IMR-90 (cell line): ENCODE measurements at regions not wholly inside any gene's neighbourhood (a gene's known extent, or its start where the extent isn't known, plus 50 kb on each side); places are given as distances from the start of the nearest gene placed in this dataset.

Source experiments
- ATAC-seq: fragments of 200-7000 bp; cut with Tn5 transposase; 2 replicates; pipeline ENCODE4 v1.9.1; 2020; ENCODE audit warnings: low read depth, mild to moderate bottlenecking, moderate library complexity
- BruUV-seq: library from RNA; stranded (reverse); fragments of 400-500 nt; replicated peaks from 2 replicates; lab custom pipeline; 2021; lab: Mats Ljungman, UMichigan
- CTCF ChIA-PET: fragments of 300-600 bp; formaldehyde crosslinking; extraction: SDS; loops from one replicate; lab custom pipeline; 2021; ENCODE audit warnings: antibody characterized with exemption; lab: Yijun Ruan, JAX
- POLR2A ChIA-PET: fragments of 300-600 bp; sonication (Branson Sonifier 250); formaldehyde crosslinking; loops from one replicate; lab custom pipeline; 2022; ENCODE audit warnings: antibody characterized with exemption; ENCODE audit not compliant: unreplicated experiment; lab: Charles Lee
- DNase-seq: peaks from one replicate; pipeline ENCODE4 v3.0.0; 2013
- H2AFZ ChIP-seq: replicated peaks from 2 replicates; pipeline ENCODE3; 2013; ENCODE audit warnings: low read length, mild to moderate bottlenecking; ENCODE audit not compliant: poor library complexity
- H2AK5ac ChIP-seq: 2 replicates; pipeline ENCODE4 v1.6.1; 2013; ENCODE audit warnings: low read depth, low read length, inconsistent platforms
- H2AK9ac ChIP-seq: replicated peaks from 2 replicates; pipeline ENCODE3; 2013; ENCODE audit warnings: mild to moderate bottlenecking, low read depth, low read length, moderate library complexity; ENCODE audit not compliant: poor library complexity
- H2BK120ac ChIP-seq: 2 replicates; pipeline ENCODE4 v1.6.1; 2013; ENCODE audit warnings: low read depth, low read length, inconsistent platforms
- H2BK15ac ChIP-seq: 3 replicates; pipeline ENCODE4 v1.6.1; 2013; ENCODE audit warnings: low read depth, low read length, inconsistent platforms
- H2BK20ac ChIP-seq: 2 replicates; pipeline ENCODE4 v1.6.1; 2013; ENCODE audit warnings: low read depth, mild to moderate bottlenecking, inconsistent platforms, low read length, moderate library complexity
- H2BK5ac ChIP-seq: 2 replicates; pipeline ENCODE4 v1.6.1; 2013; ENCODE audit warnings: mild to moderate bottlenecking, low read depth, low read length, inconsistent platforms; ENCODE audit not compliant: poor library complexity, severe bottlenecking
- H3K14ac ChIP-seq: replicated peaks from 2 replicates; pipeline ENCODE4 v1.6.1; 2013; ENCODE audit warnings: low read depth, low read length, inconsistent platforms
- H3K18ac ChIP-seq: 2 replicates; pipeline ENCODE4 v1.6.1; 2013; ENCODE audit warnings: low read depth, low read length, control low read depth
- H3K23ac ChIP-seq: 2 replicates; pipeline ENCODE4 v1.6.1; 2013; ENCODE audit warnings: low read depth, low read length, inconsistent platforms
- H3K27ac ChIP-seq: 2 replicates; pipeline ENCODE4 v1.5.1; 2013; ENCODE audit warnings: mild to moderate bottlenecking, control low read depth, low read length; ENCODE audit not compliant: insufficient read depth
- H3K27me3 ChIP-seq: 2 replicates; pipeline ENCODE4 v1.6.1; 2013; ENCODE audit warnings: low read length; ENCODE audit not compliant: control insufficient read depth, insufficient read depth
- H3K36me3 ChIP-seq: 2 replicates; pipeline ENCODE4 v1.6.1; 2013; ENCODE audit warnings: low read length, mixed read lengths; ENCODE audit not compliant: control insufficient read depth, insufficient read depth
- H3K4ac ChIP-seq: 2 replicates; pipeline ENCODE4 v1.6.1; 2013; ENCODE audit warnings: low read depth, low read length, inconsistent platforms
- H3K4me1 ChIP-seq: 2 replicates; pipeline ENCODE4 v1.6.1; 2013; ENCODE audit warnings: low read length, mixed read lengths; ENCODE audit not compliant: control insufficient read depth, insufficient read depth
- H3K4me2 ChIP-seq: 2 replicates; pipeline ENCODE4 v1.6.1; 2013; ENCODE audit warnings: low read depth, mild to moderate bottlenecking, control low read depth, low read length, moderate library complexity
- H3K4me3 ChIP-seq: 2 replicates; pipeline ENCODE4 v1.5.1; 2013; ENCODE audit warnings: low read depth, mild to moderate bottlenecking, control low read depth, low read length, moderate library complexity; ENCODE audit not compliant: insufficient read depth
- H3K56ac ChIP-seq: 2 replicates; pipeline ENCODE4 v1.6.1; 2013; ENCODE audit warnings: low read length, inconsistent platforms; ENCODE audit not compliant: insufficient read depth; ENCODE audit errors: extremely low read depth
- H3K79me1 ChIP-seq, 2 experiments: 2 replicates each; pipeline ENCODE4 v1.6.1; 2013; ENCODE audit warnings: low read length in 2 of 2, inconsistent platforms in 1 of 2, low read depth in 1 of 2
- H3K9ac ChIP-seq: 2 replicates; pipeline ENCODE4 v1.6.1; 2013; ENCODE audit warnings: low read depth, low read length, control low read depth
- H3K9me1 ChIP-seq: 2 replicates; pipeline ENCODE4 v1.6.1; 2013; ENCODE audit warnings: low read length, inconsistent platforms; ENCODE audit not compliant: insufficient read depth
- H3K9me3 ChIP-seq: 2 replicates; pipeline ENCODE4 v1.6.1; 2013; ENCODE audit warnings: low read length; ENCODE audit not compliant: control insufficient read depth, insufficient read depth
- H4K20me1 ChIP-seq: 2 replicates; pipeline ENCODE4 v1.6.1; 2013; ENCODE audit warnings: low read length, inconsistent platforms; ENCODE audit not compliant: insufficient read depth
- H4K5ac ChIP-seq: 2 replicates; pipeline ENCODE4 v1.6.1; 2013; ENCODE audit warnings: mild to moderate bottlenecking, low read depth, low read length, control low read depth
- H4K8ac ChIP-seq, 2 experiments: 2 replicates each; pipeline ENCODE4 v1.6.1; 2013; ENCODE audit warnings: low read depth in 2 of 2, low read length in 2 of 2, control low read depth in 1 of 2, inconsistent platforms in 1 of 2
- H4K91ac ChIP-seq: 2 replicates; pipeline ENCODE4 v1.6.1; 2013; ENCODE audit warnings: low read depth, low read length, inconsistent platforms; ENCODE audit not compliant: insufficient read depth
- BHLHE40 ChIP-seq: fragments of 150-350 bp; IDR thresholded peaks from 2 replicates; pipeline ENCODE4 v1.6.1; 2016; ENCODE audit warnings: mild to moderate bottlenecking, low read depth, low read length
- CEBPB ChIP-seq: IDR thresholded peaks from 2 replicates; pipeline ENCODE4 v1.6.1; 2012; ENCODE audit warnings: low read depth, low read length, improper control_type of control experiment
- CHD1 ChIP-seq: IDR thresholded peaks from 2 replicates; pipeline ENCODE4 v1.6.1; 2012; ENCODE audit warnings: low read depth, low read length, improper control_type of control experiment
- CTCF ChIP-seq: conservative IDR thresholded peaks from 2 replicates; pipeline ENCODE4 v1.5.1; 2012; ENCODE audit warnings: mild to moderate bottlenecking, low read depth, low read length, improper control_type of control experiment
- ELK1 ChIP-seq: fragments of 150-350 bp; IDR thresholded peaks from 2 replicates; pipeline ENCODE4 v1.6.1; 2016; ENCODE audit warnings: low read depth, mild to moderate bottlenecking, low read length, moderate library complexity, borderline replicate concordance
- FOS ChIP-seq: fragments of 150-350 bp; IDR thresholded peaks from 2 replicates; pipeline ENCODE4 v1.6.1; 2016; ENCODE audit warnings: low read depth, low read length
- MAFK ChIP-seq: IDR thresholded peaks from 2 replicates; pipeline ENCODE4 v1.6.1; 2012; ENCODE audit warnings: low read depth, low read length, improper control_type of control experiment
- MAZ ChIP-seq: IDR thresholded peaks from 2 replicates; pipeline ENCODE4 v1.6.1; 2012; ENCODE audit warnings: low read depth, mild to moderate bottlenecking, low read length, improper control_type of control experiment, moderate library complexity, borderline replicate concordance
- MXI1 ChIP-seq: IDR thresholded peaks from 2 replicates; pipeline ENCODE4 v1.6.1; 2012; ENCODE audit warnings: low read depth, mild to moderate bottlenecking, low read length, moderate library complexity, borderline replicate concordance
- NFE2L2 ChIP-seq: fragments of 150-350 bp; IDR thresholded peaks from 2 replicates; pipeline ENCODE4 v1.6.1; 2016; ENCODE audit warnings: low read depth, mild to moderate bottlenecking, low read length
- RAD21 ChIP-seq: IDR thresholded peaks from 2 replicates; pipeline ENCODE4 v1.6.1; 2012; ENCODE audit warnings: low read length, improper control_type of control experiment
- RCOR1 ChIP-seq: IDR thresholded peaks from 2 replicates; pipeline ENCODE4 v1.6.1; 2012; ENCODE audit warnings: mild to moderate bottlenecking, low read length, improper control_type of control experiment; ENCODE audit not compliant: insufficient replicate concordance
- RFX5 ChIP-seq: IDR thresholded peaks from 2 replicates; pipeline ENCODE4 v1.8.0; 2012; ENCODE audit warnings: low read depth, mild to moderate bottlenecking, low read length, moderate library complexity
- USF2 ChIP-seq: fragments of 150-350 bp; IDR thresholded peaks from 2 replicates; pipeline ENCODE4 v1.6.1; 2017; ENCODE audit warnings: mild to moderate bottlenecking, antibody characterized with exemption, low read length, low read depth
- WGBS, 2 experiments: methylation state at CpG; one replicate each; pipeline versions ENCODE4 v1.1.5 to v1.1.7; 2013; ENCODE audit warnings: missing lambda C conversion rate in 2 of 2; ENCODE audit not compliant: insufficient read length in 1 of 2; ENCODE audit errors: extremely low coverage in 2 of 2; 5-methylcytosine and 5-hydroxymethylcytosine counted together
- dilution Hi-C: fragments of 300-500 bp; cut with HindIII; formaldehyde crosslinking; loops from one replicate; pipeline ENCODE4 v1.14.3; 2018; ENCODE audit warnings: low sequenced_read_pairs; ENCODE audit not compliant: unreplicated experiment
- in situ Hi-C: fragments of 300-500 bp; cut with MboI; formaldehyde crosslinking; loops from 3 replicates; pipeline ENCODE4 v1.14.3; 2019; ENCODE audit warnings: low sequenced_read_pairs, inconsistent platforms, mixed read lengths
- intact Hi-C: fragments of 100-400 bp; cut with micrococcal nuclease; formaldehyde crosslinking; loops from 2 replicates; pipeline ENCODE4 v1.10.0; 2022

- ChIA-PET CTCF (interaction anchor here (0.7 kb wide), 1 partner anchor 216 kb away, joined by 3 read pairs; no protein-coding TSS in a partner anchor), POLR2A (no interaction called here)
- Histone ChIP-seq H4K91ac (no peak overlapping the region), H3K4ac (no peak overlapping the region), H2AK9ac (no peak overlapping the region), H2BK20ac (no peak overlapping the region), H3K4me1 (no peaks in the 10 kb centered on the region), H2BK5ac (no peak overlapping the region), H2AFZ (no peak overlapping the region), H3K56ac (no peak overlapping the region), H4K5ac (no peak overlapping the region), H4K20me1 (no peaks in the 10 kb centered on the region), H3K79me1 (no peaks in the 10 kb centered on the region), H2BK120ac (no peak overlapping the region), H2AK5ac (no peak overlapping the region), H3K23ac (no peak overlapping the region), H3K9me1 (no peaks in the 10 kb centered on the region), H3K36me3 (no peaks in the 10 kb centered on the region), H3K14ac (no peak overlapping the region), H3K9me3 (no peaks in the 10 kb centered on the region; the same call in 1 of the 2 replicates), H2BK15ac (no peak overlapping the region), H3K27ac (no peak overlapping the region), H3K4me3 (no peak overlapping the region), H3K9ac (no peak overlapping the region), H3K4me2 (no peak overlapping the region), H4K8ac (no peak overlapping the region), H3K18ac (no peak overlapping the region), H3K27me3 (no peaks in the 10 kb centered on the region)
- no CpG with 5 or more reads among the region's 3 CpGs for WGBS, 2 experiments
- no TSS peak for BruUV-seq
- in situ Hi-C loops (no loop called here), dilution Hi-C loops (no loop called here), intact Hi-C loops (no loop called here)
- DNase-seq (no peak), ATAC-seq (no peak)
- TF ChIP-seq USF2 (no peak), BHLHE40 (no peak), RFX5 (no peak), MAZ (no peak), MAFK (no peak), CHD1 (no peak), MXI1 (no peak), CTCF (no peak), NFE2L2 (no peak), RAD21 (no peak), CEBPB (no peak), FOS (no peak), RCOR1 (no peak), ELK1 (no peak)
These were observed 955.3 kb upstream of the LCORL start for GRCh38 chr4:18976884-18977283.
